ENCODE measurements at regions not wholly inside any gene's neighbourhood (a gene's known extent, or its start where the extent isn't known, plus 50 kb on each side); places are given as distances from the start of the nearest gene placed in this dataset.

DNA sequence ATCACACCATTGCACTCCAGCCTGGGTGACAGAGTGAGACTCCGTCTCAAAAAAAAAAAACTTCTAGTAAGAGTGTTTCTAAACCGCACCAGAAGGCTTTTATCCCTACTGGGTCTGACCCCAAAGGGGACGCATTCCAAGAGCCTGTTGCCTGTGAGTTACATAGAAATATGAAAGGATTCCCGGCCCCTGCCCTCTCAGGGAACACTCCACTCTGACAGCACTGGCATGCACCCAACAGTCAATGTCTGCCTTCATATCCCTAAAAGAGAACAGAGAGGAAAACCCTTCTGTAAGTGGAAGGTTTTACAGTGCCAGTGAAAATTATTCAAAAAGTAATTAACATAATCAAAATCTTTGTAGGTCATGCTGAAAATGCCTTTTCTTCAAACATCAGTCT lies 117.1 kb upstream of the PTPRT start:
- WGBS (ENCODE audit: insufficient coverage, low coverage, missing lambda C conversion rate) = 4% methylated on average over 4 of the region's 4 CpGs
- CTCF ChIA-PET (ENCODE audit: low intra/inter-chr PET ratio) = no interaction called here

More for the DNA sequence above, 117.1 kb upstream of the PTPRT start:
- no peaks in the 10 kb centered on the region for H3K9me1 ChIP-seq (ENCODE audit: control insufficient read depth, insufficient read depth, low read length)
- no peak for DNase-seq (ENCODE audit: extremely low read depth in 1 of 4, low spot score in 3 of 4)
- BruUV-seq (replicated peaks) = no TSS peak
- POLR2A ChIA-PET = interaction anchor here (1.0 kb wide), 1 partner anchor 12 kb away, joined by 4 read pairs; no protein-coding TSS in a partner anchor
- no peak for FAIRE-seq
- H2AFZ ChIP-seq (ENCODE audit: low read depth, low read length) = no peak overlapping the region
- H4K20me1 ChIP-seq (replicated peaks; ENCODE audit: control insufficient read depth, insufficient read depth, low read length) = no peaks in the 10 kb centered on the region
- TF ChIP-seq RBM17 (IDR thresholded peaks at IDR 0.05; ENCODE audit: borderline replicate concordance, low read depth, low read length) (no peak), ZNF583 (CRISPR knock-in tag; IDR thresholded peaks at IDR 0.05) (no peak), POLR2AphosphoS5 (IDR thresholded peaks at IDR 0.05; ENCODE audit: control insufficient read depth, insufficient read depth, low read depth, low read length) (no peak), SMAD3 (CRISPR knock-in tag; conservative IDR thresholded peaks at IDR 0.05) (no peak), ILF3 (IDR thresholded peaks at IDR 0.05; ENCODE audit: borderline replicate concordance) (no peak), GTF2E2 (tag; IDR thresholded peaks at IDR 0.05) (no peak), HMG20B (CRISPR knock-in tag; IDR thresholded peaks at IDR 0.05) (no peak), NFE2 (IDR thresholded peaks at IDR 0.05; ENCODE audit: low read depth) (no peak)
- TF ChIP-seq, protein P1, sequence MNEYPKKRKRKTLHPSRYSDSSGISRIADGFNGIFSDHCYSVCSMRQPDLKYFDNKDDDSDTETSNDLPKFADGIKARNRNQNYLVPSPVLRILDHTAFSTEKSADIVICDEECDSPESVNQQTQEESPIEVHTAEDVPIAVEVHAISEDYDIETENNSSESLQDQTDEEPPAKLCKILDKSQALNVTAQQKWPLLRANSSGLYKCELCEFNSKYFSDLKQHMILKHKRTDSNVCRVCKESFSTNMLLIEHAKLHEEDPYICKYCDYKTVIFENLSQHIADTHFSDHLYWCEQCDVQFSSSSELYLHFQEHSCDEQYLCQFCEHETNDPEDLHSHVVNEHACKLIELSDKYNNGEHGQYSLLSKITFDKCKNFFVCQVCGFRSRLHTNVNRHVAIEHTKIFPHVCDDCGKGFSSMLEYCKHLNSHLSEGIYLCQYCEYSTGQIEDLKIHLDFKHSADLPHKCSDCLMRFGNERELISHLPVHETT (CRISPR knock-in tag; conservative IDR thresholded peaks at IDR 0.05 in 1 of 2, IDR thresholded peaks at IDR 0.05 in 1 of 2) = no peak
- TF ChIP-seq, protein P2, sequence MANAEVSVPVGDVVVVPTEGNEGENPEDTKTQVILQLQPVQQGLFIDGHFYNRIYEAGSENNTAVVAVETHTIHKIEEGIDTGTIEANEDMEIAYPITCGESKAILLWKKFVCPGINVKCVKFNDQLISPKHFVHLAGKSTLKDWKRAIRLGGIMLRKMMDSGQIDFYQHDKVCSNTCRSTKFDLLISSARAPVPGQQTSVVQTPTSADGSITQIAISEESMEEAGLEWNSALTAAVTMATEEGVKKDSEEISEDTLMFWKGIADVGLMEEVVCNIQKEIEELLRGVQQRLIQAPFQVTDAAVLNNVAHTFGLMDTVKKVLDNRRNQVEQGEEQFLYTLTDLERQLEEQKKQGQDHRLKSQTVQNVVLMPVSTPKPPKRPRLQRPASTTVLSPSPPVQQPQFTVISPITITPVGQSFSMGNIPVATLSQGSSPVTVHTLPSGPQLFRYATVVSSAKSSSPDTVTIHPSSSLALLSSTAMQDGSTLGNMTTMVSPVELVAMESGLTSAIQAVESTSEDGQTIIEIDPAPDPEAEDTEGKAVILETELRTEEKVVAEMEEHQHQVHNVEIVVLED (CRISPR knock-in tag; IDR thresholded peaks at IDR 0.05) = no peak
- intact Hi-C loops (cut with micrococcal nuclease) (no loop called here), in situ Hi-C loops (cut with MboI) (no loop called here)
- H3K9ac ChIP-seq (ENCODE audit: insufficient read depth in 1 of 2, low read depth in 2 of 2, low read length in 2 of 2) = no peak overlapping the region
- no peak for ATAC-seq
- no peaks in the 10 kb centered on the region for H3K79me2 ChIP-seq (ENCODE audit: control insufficient read depth, insufficient read depth, low read length)
- H3K9me3 ChIP-seq (replicated peaks; ENCODE audit: control insufficient read depth, insufficient read depth, low read depth, low read length) = no peaks in the 10 kb centered on the region
- no peaks in the 10 kb centered on the region for H3K4me1 ChIP-seq (replicated peaks in 1 of 2; ENCODE audit: control insufficient read depth in 2 of 2, insufficient read depth in 2 of 2, low read length in 2 of 2)
- H3K27me3 ChIP-seq (ENCODE audit: control insufficient read depth in 2 of 2, insufficient read depth in 2 of 2, low read length in 2 of 2) = no peaks in the 10 kb centered on the region; a peak in 1 of 5 replicates
- H3K36me3 ChIP-seq (ENCODE audit: control insufficient read depth, insufficient read depth, low read length) = no peaks in the 10 kb centered on the region
- no peak overlapping the region for H3K4me2 ChIP-seq (ENCODE audit: insufficient read depth, low read length)
- no peak overlapping the region for H3K27ac ChIP-seq (ENCODE audit: extremely low read depth, low read depth, low read length)
- no peak overlapping the region for H3K4me3 ChIP-seq
